Mucosa of descending colon (tissue), 3 donors: ENCODE measurements at regions not wholly inside any gene's neighbourhood (a gene's known extent, or its start where the extent isn't known, plus 50 kb on each side); places are given as distances from the start of the nearest gene placed in this dataset.
"Not testable (repeated sequence)": the region's sequence is repeated elsewhere in the genome, so short reads cannot be mapped to it uniquely, and the experiment has no call there.

Source experiments
- ATAC-seq: fragments of 200-7000 bp; cut with Tn5 transposase; one replicate; pipeline ENCODE4 v1.9.1; 2020; ENCODE audit warnings: mild to moderate bottlenecking, moderate library complexity
- DNase-seq, 3 donors: peaks; one replicate each; pipeline ENCODE4 v3.0.0-alpha.2; 2020
- H3K36me3 ChIP-seq: fragments of 200-600 bp; one replicate; pipeline ENCODE4 v1.8.0; 2021; ENCODE audit warnings: low read depth, mild to moderate bottlenecking
- H3K4me1 ChIP-seq: fragments of 200-600 bp; one replicate; pipeline ENCODE4 v1.8.0; 2021; ENCODE audit warnings: low read depth, mild to moderate bottlenecking
- H3K4me3 ChIP-seq: fragments of 200-600 bp; one replicate; pipeline ENCODE4 v1.8.0; 2021; ENCODE audit warnings: mild to moderate bottlenecking
- H3K9me3 ChIP-seq: fragments of 200-600 bp; one replicate; pipeline ENCODE4 v1.8.0; 2021; ENCODE audit warnings: mild to moderate bottlenecking
- CTCF ChIP-seq: fragments of 200-600 bp; IDR thresholded peaks from one replicate; pipeline ENCODE4 v1.8.0; 2022; ENCODE audit warnings: antibody characterized with exemption, mild to moderate bottlenecking
- intact Hi-C, 2 donors: fragments of 100-400 bp; cut with DNase I in 1 of 2; cut with micrococcal nuclease in 1 of 2; formaldehyde crosslinking; loops; one replicate each; pipeline versions ENCODE4 v1.11.0 to v1.11.1; 2022; cut with DNase I, micrococcal nuclease
- donor health status: DM: no; HTN: no; CAD: no; lungs with moderate emphysema.
- donor health status: DM: no; HTN: no; CAD: no.
- donor health status: DM: no; HTN: yes; CAD: no.

GRCh38 chr18:70411307-70411706, 122.5 kb downstream of the SOCS6 start:
- no peak for ATAC-seq
- intact Hi-C loops = no loop called here
- Histone ChIP-seq H3K9me3 (no peaks in the 10 kb centered on the region), H3K4me3 (no peak overlapping the region), H3K4me1 (peaks cover 4% of the 10 kb centered on the region), H3K36me3 (no peaks in the 10 kb centered on the region)
- DNase-seq = no peak
- TF ChIP-seq CTCF = no peak

- no peaks in the 10 kb centered on the region for H3K36me3 ChIP-seq
- no peaks in the 10 kb centered on the region for H3K4me1 ChIP-seq
- H3K9me3 ChIP-seq = no peaks in the 10 kb centered on the region
- no peak overlapping the region for H3K4me3 ChIP-seq
- no peak for ATAC-seq
- intact Hi-C loops = no loop called here
- no peak for TF ChIP-seq CTCF
- DNase-seq = no peak
Measured at GRCh38 chr18:70405052-70405451, 116.2 kb downstream of the SOCS6 start.

- DNase-seq = no peak
- Histone ChIP-seq H3K9me3 (no peaks in the 10 kb centered on the region), H3K4me1 (no peaks in the 10 kb centered on the region), H3K4me3 (no peak overlapping the region), H3K36me3 (no peaks in the 10 kb centered on the region)
- intact Hi-C loops = no loop called here
- TF ChIP-seq CTCF = no peak
- ATAC-seq = no peak
Measured at GRCh38 chr18:70400476-70400875, 111.6 kb downstream of the SOCS6 start.

DNA sequence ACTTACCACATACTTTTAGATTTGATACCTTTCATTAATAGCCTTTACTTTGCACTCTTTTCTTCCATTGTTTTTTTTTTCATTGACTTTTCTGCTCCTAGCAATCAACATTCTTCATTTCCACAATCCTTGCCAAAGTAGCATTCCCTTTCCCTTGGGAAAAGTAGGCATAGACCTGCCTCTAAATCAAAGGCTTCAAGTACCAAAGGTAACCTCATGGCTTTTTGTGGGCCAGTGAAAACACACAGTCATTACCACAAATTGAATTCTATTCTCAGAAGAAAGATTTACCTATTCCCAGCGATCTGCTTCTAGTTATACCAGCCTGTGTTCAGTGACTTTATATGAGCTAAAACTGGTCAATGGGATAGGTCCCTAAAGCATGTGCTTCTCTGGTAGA, 109.2 kb downstream of the SOCS6 start:
- H3K36me3 ChIP-seq = no peaks in the 10 kb centered on the region
- H3K4me3 ChIP-seq = no peak overlapping the region
- intact Hi-C loops = no loop called here
- no peak for DNase-seq
- no peaks in the 10 kb centered on the region for H3K4me1 ChIP-seq
- H3K9me3 ChIP-seq = no peaks in the 10 kb centered on the region
- ATAC-seq = no peak
- TF ChIP-seq CTCF = no peak

DNA sequence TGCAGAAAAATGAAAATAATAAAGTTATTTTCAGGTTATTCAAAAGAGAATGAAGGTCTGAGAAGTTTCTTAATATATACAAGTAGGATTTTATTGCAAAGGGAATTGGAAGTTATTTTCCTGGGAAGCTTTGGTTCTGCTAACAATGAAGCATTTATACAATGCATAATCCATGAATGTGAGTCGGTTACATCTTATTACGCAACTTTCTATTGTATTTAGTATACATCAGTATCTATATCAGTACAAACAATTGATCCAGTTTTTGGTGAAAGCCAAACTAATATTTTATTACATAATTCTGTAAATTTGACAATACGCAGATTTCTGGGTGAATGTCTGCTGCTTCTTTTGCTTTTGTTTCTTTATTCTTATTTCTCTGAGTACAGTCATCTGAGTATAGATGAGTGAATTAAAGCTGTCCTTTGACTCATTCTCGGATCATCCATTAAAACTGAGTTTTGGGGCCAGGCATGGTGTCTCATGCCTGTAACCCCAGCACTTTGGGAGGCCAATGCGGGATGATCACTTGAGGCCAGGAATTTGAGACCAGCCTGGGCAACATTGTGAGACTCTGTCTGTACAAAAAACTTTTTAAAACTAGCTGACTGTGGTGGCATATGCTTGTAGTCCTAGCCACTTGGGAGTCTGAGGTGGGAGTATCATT, 108.5 kb downstream of the SOCS6 start:
- no peak for TF ChIP-seq CTCF
- Histone ChIP-seq H3K4me1 (no peaks in the 10 kb centered on the region), H3K9me3 (no peaks in the 10 kb centered on the region), H3K36me3 (no peaks in the 10 kb centered on the region), H3K4me3 (no peak overlapping the region)
- intact Hi-C loops = no loop called here
- DNase-seq (no peak), ATAC-seq (no peak)

DNA sequence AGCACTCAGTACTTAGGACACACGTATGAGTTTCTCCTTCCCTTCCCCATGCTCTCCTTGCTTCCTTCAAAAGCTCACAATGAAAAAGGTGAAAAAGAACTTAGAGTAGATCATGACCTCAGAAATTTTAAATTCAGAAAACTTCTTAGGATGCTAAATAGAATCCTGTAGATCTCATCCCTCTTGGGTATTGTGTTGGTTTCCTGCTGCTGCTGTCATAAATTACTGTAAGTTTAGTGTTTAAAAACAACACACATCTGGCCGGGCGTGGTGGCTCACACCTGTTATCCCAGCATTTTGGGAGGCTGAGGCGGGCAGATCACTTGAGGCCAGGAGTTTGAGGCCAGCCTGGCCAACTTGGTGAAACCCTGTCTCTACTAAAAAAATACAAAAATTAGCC, 106.9 kb downstream of the SOCS6 start:
- intact Hi-C loops, H3K4me3 ChIP-seq, ATAC-seq, H3K4me1 ChIP-seq, H3K9me3 ChIP-seq, DNase-seq, H3K36me3 ChIP-seq: not testable (repeated sequence)
